Right lung (tissue), 2 donors: ENCODE measurements at regions not wholly inside any gene's neighbourhood (a gene's known extent, or its start where the extent isn't known, plus 50 kb on each side); places are given as distances from the start of the nearest gene placed in this dataset.
"Not testable (repeated sequence)": the region's sequence is repeated elsewhere in the genome, so short reads cannot be mapped to it uniquely, and the experiment has no call there.

Experiments used
- DNase-seq, 2 donors: peaks; one replicate each; pipeline ENCODE4 v3.0.0-alpha.2; 2013

DNA sequence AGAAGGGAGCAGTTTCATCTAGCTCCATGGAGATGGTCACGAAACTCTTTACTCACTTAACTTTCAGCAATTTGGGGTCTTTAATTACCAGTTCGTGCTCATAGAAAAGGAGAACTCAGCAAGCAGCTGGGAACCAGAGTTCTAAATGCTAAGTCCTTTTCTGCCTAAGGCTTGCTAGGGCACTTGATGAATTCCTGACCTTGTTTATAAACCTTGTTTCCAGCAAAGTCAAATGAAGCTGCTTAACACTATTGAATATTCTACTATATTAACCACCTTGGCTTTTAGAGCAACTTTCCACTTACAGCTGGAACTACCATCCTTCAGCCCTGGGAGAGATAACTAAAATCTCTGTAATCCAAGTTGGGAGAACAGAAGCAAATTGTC is 79.5 kb upstream of the TSC22D2 start:
- no peak for DNase-seq

- DNase-seq: no peak
Observed at GRCh38 chr3:150327678-150328653, 80.1 kb upstream of the TSC22D2 start.

- DNase-seq: no peak
Observed at GRCh38 chr3:150324788-150325187, 83.3 kb upstream of the TSC22D2 start.

DNA sequence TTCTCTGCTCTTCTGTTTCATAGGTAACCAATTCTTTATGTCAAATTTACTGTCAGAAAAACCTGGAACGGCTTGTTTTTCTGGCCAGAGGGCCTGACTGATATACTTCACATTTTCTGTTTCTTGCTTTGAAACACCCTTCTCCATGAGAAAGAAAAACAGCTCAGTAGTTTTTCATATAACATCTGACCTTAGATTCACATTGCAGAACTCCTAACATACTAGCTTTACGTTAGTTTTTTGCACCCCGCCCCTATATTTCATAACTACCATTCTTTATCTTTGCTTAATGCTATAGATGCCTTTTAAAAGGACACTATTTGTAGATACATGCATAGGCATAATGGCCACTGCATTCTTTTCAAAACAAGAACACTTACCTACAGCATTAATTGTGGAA is 83.9 kb upstream of the TSC22D2 start:
- no peak for DNase-seq

- DNase-seq: no peak
Observed at GRCh38 chr3:150323770-150324169, 84.3 kb upstream of the TSC22D2 start.

DNA sequence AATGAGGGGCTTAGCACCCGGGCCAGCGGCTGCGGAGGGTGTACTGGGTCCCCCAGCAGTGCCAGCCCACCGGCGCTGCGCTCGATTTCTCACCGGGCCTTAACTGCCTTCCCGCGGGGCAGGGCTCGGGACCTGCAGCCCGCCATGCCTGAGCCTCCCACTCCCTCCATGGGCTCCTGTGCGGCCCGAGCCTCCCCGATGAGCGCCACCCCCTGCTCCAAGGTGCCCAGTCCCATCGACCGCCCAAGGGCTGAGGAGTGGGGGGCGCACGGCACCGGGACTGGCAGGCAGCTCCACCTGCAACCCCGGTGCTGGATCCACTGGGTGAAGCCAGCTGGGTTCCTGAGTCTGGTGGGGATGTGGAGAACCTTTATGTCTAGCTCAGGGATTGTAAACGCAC is 85.0 kb upstream of the TSC22D2 start:
- not testable (repeated sequence) for DNase-seq

DNA sequence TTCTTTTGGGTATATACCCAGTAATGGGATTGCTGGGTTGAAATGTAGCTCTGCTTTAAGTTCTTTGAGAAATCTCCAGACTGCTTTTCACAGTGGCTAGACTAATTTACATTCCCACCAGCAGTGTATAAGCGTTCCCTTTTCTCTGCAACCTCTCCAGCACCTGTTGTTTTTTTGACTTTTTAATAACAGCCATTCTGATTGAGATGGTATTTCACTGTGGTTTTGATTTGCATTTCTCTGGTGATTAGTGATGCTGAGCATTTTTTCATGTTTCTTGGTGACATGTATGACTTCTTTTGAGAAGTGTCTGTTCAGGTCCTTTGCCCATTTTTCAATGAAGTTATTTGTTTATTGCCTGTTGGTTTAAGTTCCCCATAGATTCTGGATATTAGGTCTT is 87.1 kb upstream of the TSC22D2 start:
- DNase-seq: not testable (repeated sequence)

DNA sequence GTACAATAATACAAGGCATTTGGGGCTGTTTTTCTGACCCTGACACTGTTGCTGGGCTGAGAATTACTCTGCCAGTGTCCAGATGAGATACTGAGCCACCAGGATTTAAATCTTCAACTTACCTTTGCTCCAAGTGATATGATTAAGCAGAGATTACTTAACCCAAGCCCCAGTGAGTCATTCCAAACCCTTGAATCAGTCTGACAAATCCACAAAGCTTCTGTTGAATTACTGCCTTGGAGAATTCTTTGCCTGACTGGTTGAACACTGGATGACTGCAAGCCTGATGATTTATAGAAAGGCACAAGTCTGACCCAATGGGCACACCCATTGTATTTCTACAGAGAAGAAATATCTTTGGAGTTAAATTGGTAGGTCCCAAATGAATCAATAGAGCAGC is 88.2 kb upstream of the TSC22D2 start:
- DNase-seq: no peak

- DNase-seq: no peak
Observed at GRCh38 chr3:150317469-150317868, 90.6 kb upstream of the TSC22D2 start.

- DNase-seq: no peak
Observed at GRCh38 chr3:150315721-150316120, 92.4 kb upstream of the TSC22D2 start.

GRCh38 chr3:150314248-150315004 is 93.7 kb upstream of the TSC22D2 start:
- DNase-seq: peak; percentile 81 to 83

DNA sequence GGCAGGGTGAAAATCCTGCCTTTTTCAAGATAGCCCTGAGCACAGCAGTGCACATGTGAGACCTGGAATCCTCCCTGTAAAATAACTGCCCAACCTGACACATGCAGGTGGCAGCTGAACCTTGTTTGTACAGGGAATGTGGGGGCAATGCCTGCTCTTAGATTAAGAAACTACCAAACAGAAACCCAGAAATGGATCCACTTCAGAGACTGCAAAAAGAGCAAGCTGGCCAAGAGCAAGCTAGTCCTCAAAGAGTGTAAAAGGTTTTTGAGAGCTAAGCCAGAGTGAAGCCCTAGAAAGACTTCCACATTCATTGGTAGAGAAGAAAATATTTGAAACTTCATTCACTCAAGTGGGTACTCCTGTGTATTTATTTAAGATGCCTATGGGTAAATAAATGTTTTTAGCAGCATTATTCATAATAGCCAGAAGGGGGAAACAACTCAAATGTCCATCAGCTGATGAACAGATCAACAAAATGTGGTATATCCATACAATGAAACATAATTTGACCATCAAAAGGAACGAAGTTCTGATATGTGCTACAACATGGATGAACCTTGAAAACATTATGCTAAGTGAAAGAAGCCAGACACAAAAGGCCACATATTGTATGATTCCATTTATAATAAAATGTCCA is 96.0 kb upstream of the TSC22D2 start:
- no peak for DNase-seq

- no peak for DNase-seq
Observed at GRCh38 chr3:150311156-150311555, 96.9 kb upstream of the TSC22D2 start.

- no peak for DNase-seq
Observed at GRCh38 chr3:150309557-150309956, 98.5 kb upstream of the TSC22D2 start.

DNA sequence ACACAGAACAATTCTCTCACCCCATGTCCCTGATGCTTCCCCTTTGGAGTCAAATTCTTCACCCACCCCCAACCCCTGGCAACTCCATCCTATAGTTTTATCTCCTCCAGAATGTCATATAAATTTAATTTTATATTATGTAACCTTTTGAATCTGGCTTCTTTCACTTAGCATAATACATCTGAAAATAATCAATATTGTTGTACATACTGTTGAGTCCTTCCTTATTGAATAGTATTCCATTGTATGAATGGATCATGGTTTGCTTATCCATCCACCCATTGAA is 98.9 kb upstream of the TSC22D2 start:
- no peak for DNase-seq

DNA sequence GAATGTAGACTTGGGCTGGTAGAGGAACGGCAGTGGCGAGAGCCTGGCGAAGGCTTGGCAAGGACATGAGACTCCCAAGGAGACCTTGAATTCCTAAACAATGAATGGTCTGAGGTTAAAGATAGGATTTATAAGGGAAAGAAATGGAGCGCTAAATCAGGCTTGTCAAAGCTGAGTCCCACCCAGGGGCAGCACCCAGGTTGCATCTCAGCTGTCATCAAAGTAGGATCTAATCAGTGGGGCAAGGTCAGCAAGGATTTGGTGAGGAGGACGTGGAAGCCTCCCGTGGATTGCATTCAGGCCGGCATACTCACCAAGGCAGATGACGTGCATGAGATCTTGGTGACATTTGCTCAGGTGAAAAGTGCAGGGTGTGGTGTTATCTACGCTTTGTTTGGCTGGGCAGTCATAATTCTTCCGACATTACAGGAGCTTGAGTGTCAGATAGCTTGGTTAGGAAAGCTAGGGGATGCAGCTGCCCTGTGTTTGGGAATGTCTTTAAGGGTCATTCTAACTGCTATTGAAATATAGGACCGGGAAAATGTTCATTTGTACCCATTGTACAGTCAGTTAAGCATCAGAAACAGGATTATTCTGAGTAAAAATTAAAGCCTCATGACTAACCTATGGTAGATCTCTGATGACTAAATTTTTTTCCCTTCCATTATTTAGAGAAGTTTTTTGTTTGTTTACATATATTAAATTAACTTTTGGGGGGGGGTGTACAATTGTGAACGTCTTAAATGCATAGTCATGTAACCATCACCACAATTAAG is 99.4 kb upstream of the TSC22D2 start:
- no peak for DNase-seq

- peak; percentile 78 to 87 for DNase-seq
Observed at GRCh38 chr3:150308037-150308319, 100.1 kb upstream of the TSC22D2 start.

DNA sequence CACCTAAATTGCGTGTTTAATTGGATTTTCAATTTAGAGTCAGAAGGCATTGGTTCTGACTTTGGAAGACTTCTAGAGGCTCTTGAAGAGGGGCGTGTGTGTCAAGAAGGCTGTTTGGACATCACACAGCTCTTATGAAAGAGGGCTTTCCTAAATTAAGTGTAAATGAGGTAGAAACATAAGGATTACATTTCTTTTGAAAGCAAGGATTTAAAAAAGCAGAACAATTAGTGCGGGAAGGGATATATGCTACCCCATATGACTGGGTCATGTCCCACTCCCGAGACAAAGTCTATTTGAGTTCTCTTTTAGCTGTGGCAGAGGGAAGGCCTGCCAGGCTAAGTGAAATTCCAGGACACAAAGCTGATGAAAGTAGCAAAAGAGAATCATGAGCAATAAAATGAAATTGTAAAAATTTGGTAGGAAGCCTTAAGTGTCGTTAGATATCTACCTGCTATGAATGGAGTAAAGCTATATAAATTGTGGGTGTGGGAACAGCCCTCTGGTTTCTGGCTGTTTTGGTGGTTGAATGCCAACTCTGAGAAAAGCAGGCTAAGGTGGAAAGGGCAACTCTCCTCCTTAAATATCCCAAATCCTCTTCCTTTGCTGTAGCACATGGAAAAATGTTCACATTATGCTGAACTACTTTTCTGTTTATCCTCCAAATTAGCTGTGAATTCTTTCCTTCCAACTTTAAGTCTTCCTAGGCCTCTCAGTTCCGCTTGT is 100.6 kb upstream of the TSC22D2 start:
- DNase-seq: peak; percentile 66 to 76

- no peak for DNase-seq
Observed at GRCh38 chr3:150306906-150307305, 101.2 kb upstream of the TSC22D2 start.

GRCh38 chr3:150306083-150306482 is 102.0 kb upstream of the TSC22D2 start:
- DNase-seq: no peak

DNA sequence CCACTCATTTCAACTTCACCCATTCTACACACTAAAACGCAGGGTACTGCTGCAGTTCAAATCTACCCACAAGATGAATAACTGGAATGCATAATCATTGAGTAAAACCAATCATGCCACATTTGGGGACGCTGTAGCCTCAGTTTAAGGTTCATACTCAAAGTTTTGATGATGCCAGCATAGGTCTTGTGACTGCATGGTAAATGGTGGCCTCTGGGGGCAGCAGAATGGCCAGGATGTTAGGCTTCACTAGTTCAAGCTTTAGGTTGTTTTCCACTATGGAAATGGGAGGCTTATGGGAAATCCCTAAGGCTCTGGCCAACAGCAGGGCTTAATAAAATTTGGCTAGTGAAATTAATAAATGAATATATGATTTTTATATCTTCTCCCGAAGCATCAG is 104.3 kb upstream of the TSC22D2 start:
- DNase-seq: no peak
